Stimulated activated CD4-positive, alpha-beta T cell treated with anti-CD3 and anti-CD28 coated beads, Interleukin-12 subunit alpha, Interleukin-12 subunit beta, amount 100 ng/mL, for 48 hours (primary cell): ENCODE measurements at regions not wholly inside any gene's neighbourhood (a gene's known extent, or its start where the extent isn't known, plus 50 kb on each side); places are given as distances from the start of the nearest gene placed in this dataset.

Experiments used
- DNase-seq, 3 donors: peaks; one replicate each; pipeline ENCODE4 v3.0.0-alpha.2; 2020; ENCODE audit warnings: low read depth in 2 of 3, low spot score in 1 of 3

GRCh38 chr14:65794674-65795279 lies 382.2 kb downstream of the FUT8 start:
- no peak for DNase-seq

GRCh38 chr14:65798216-65798615 lies 385.7 kb downstream of the FUT8 start:
- no peak for DNase-seq

GRCh38 chr14:65800694-65801093 lies 388.2 kb downstream of the FUT8 start:
- DNase-seq = no peak

- DNase-seq = no peak
Observed at GRCh38 chr14:65802196-65802595, 389.7 kb downstream of the FUT8 start.

GRCh38 chr14:65803885-65804284 lies 391.4 kb downstream of the FUT8 start:
- DNase-seq = no peak

- no peak for DNase-seq
Observed at GRCh38 chr14:65804439-65805112, 392.0 kb downstream of the FUT8 start.

GRCh38 chr14:65805113-65805473 lies 392.6 kb downstream of the FUT8 start:
- no peak for DNase-seq

- DNase-seq = no peak
Observed at GRCh38 chr14:65808390-65808789, 395.9 kb downstream of the FUT8 start.

GRCh38 chr14:65810322-65810721 lies 397.8 kb downstream of the FUT8 start:
- DNase-seq = no peak

- DNase-seq = no peak
Observed at GRCh38 chr14:65813760-65814384, 401.3 kb downstream of the FUT8 start.

GRCh38 chr14:65815127-65815526 lies 402.6 kb downstream of the FUT8 start:
- DNase-seq = no peak

GRCh38 chr14:65817011-65817410 lies 404.5 kb downstream of the FUT8 start:
- DNase-seq = no peak

- no peak for DNase-seq
Observed at GRCh38 chr14:65819569-65819968, 407.0 kb downstream of the FUT8 start.

- DNase-seq = no peak
Observed at GRCh38 chr14:65821224-65821753, 408.8 kb downstream of the FUT8 start.

GRCh38 chr14:65824285-65824977 lies 411.9 kb downstream of the FUT8 start:
- DNase-seq = peak; percentile 31 to 71 (median 43)

GRCh38 chr14:65824978-65825299 lies 412.4 kb downstream of the FUT8 start:
- DNase-seq = no peak

- no peak for DNase-seq
Observed at GRCh38 chr14:65826946-65827345, 414.4 kb downstream of the FUT8 start.

- DNase-seq = no peak
Observed at GRCh38 chr14:65827520-65827919, 415.0 kb downstream of the FUT8 start.

GRCh38 chr14:65828396-65828795 lies 415.9 kb downstream of the FUT8 start:
- no peak for DNase-seq

- DNase-seq = no peak
Observed at GRCh38 chr14:65832431-65833266, 420.1 kb downstream of the FUT8 start.

GRCh38 chr14:65833267-65833880 lies 420.8 kb downstream of the FUT8 start:
- DNase-seq = no peak
